GM10248 (cell line): ENCODE measurements at regions not wholly inside any gene's neighbourhood (a gene's known extent, or its start where the extent isn't known, plus 50 kb on each side); places are given as distances from the start of the nearest gene placed in this dataset.

Experiments used
- CTCF ChIA-PET: fragments of 300-600 bp; sonication (Branson Sonifier 250); formaldehyde crosslinking; extraction: SDS; loops from one replicate; lab custom pipeline; 2021; ENCODE audit warnings: antibody characterized with exemption; lab: Yijun Ruan, JAX
- POLR2A ChIA-PET: fragments of 350-650 bp; sonication (Branson Sonifier 250); formaldehyde crosslinking; extraction: SDS; loops from one replicate; lab custom pipeline; 2020; ENCODE audit warnings: antibody characterized with exemption; lab: Yijun Ruan, JAX
- DNase-seq: peaks from one replicate; pipeline ENCODE4 v3.0.0; 2012; ENCODE audit errors: extremely low spot score
- CTCF ChIP-seq: IDR thresholded peaks from 2 replicates; pipeline ENCODE4 v1.5.1; 2012; ENCODE audit warnings: mild to moderate bottlenecking, low read depth; ENCODE audit errors: extremely low read depth, missing control alignments, control extremely low read depth

DNA sequence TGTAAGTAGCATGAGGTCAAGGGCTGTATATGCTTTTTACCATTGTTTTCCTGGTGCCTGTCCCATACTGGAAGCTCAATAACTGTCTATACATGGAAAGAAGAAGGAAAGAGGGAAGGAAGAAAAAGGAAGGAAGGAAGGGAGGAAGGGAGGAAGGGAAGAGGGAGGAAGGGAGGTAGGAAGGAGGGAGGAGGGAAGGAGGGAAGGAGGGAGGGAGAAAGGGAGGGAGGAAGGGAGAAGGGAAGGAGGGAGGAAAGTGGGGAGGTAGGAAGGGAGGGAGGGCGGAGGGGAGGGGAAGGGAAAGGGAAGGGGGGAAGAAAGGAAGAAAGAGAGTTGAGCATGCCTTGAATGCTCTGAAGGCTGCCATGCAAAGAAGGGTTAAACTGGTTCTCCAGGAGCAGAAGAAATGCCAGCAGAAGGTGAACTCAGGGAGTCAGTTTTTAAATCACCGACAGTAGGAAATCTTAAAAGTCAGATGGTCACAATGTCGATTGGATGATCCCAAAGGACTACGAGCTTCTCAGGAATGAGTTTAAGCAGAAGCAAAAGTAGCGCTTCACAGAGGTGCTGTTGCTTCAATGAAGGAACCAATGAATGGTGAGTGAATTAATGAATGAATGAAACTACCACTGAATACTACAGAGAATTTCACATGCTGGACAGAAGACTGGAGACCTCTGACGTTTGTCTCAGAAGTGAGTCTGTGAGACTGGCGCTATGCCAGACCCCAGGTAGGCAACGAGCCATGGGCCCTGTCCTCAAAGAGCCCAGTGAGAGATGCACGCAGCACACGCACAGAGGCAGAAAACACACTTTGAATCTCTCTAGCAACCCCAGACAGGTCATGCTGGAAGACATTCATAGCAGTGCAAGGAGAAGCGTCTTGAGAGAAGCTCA lies 117.6 kb downstream of the MRPL14 start:
- no peak for TF ChIP-seq CTCF
- no peak for DNase-seq
- POLR2A ChIA-PET: interaction anchor here (0.6 kb wide), 1 partner anchor 77 kb away, joined by 3 read pairs; no protein-coding TSS in a partner anchor
- CTCF ChIA-PET: interaction anchor here (1.3 to 2.5 kb wide), 2 partner anchors 10 to 69 kb away, joined by 4 to 5 read pairs; no protein-coding TSS in a partner anchor

DNA sequence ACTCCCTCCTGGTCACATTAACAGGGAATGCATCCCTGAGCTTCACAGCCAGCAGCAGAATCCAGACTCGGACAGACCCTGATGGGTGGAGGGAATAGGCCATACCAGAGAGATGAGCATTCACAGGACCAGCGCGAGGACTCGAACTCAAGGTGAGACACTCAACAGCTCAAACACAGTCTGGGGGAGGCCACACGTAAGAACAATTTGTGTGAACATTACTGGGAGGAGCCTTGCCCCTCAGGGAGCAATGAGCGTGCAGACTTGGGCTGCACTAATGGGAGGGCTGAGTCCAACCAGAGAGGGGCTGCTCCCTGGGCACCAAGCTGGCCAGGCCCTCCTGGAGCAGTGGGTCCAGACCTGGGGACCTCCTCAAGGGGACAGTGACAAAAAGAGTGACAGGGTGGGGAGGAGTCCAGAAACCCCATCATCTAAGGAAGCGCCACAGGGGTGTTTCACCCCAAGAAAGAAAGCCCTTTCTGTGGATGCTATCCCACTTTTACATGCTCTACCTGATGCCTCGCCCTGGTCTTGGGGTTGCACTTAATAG lies 118.4 kb downstream of the MRPL14 start:
- CTCF ChIA-PET: interaction anchor here (1.3 to 2.5 kb wide), 2 partner anchors 11 to 70 kb away, joined by 4 to 5 read pairs; no protein-coding TSS in a partner anchor
- POLR2A ChIA-PET: no interaction called here
- TF ChIP-seq CTCF: no peak
- no peak for DNase-seq

- TF ChIP-seq CTCF: no peak
- POLR2A ChIA-PET: no interaction called here
- DNase-seq: no peak
- CTCF ChIA-PET: interaction anchor here (1.3 to 1.4 kb wide), 2 partner anchors 12 to 234 kb away, joined by 4 read pairs; no protein-coding TSS in a partner anchor
Observed at GRCh38 chr6:44007818-44008621, 119.2 kb downstream of the MRPL14 start.

DNA sequence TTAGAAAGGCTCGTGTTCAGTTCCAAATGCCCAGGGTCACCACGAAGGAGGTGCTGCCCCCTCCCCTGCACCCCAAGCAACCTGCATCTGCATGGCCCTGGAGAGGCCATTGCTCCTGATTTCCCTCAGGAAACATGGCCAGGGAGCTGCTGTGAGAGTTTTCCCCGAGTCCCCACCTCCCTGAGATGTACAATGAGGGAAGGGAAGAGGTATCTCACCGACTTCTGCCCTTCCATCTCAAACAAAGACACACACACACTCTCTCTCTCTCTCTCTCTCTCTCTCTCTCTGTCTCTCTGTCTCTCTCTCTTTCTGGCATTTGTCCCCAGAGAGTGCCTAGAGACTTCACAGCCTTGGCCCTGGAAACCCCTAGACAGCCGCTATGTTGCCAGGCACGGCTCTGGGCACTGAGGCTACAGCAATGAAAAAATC lies 120.4 kb downstream of the MRPL14 start:
- no peak for DNase-seq
- ChIA-PET POLR2A (no interaction called here), CTCF (interaction anchor here (1.4 kb wide), 1 partner anchor 233 kb away, joined by 4 read pairs; no protein-coding TSS in a partner anchor)
- TF ChIP-seq CTCF: no peak

DNA sequence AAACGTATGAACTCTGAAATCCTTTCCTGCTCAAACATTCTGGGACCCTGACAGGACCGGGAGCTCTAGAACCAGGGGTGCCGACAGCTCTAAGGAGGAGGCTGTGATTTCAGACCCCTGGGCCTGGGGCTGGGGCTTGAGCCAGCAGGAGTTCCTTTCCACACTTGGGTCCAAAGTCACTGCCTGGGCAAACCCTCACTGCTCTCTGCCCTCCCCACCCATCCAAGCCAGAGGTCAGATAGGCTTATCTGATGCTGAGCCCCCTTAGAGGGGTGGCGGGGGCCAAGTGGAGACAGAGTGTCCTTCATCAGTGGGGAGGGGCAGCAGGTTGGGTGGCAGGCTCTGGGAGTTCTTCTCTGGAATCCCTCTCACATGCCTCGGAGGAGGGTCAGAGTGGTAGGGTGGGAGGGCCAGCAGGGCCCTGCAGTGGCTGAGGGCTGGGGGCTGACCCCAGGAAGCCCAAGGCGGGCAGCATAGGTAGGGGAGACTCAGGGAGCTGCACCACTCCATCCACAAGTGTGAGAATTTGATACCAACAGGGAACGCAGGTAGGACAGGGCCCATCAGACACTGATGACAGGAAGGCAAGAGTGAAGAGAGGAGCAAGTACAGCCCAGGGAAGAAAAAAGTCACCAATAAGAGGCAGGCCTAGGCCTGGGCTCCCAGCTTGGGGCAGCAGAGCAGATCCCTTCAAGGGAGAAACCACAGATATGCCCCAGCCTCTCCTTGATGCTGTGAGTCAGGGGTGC lies 121.0 kb downstream of the MRPL14 start:
- CTCF ChIA-PET: interaction anchor here (1.0 to 5.1 kb wide), 4 partner anchors 11 to 233 kb away, joined by 3 to 23 read pairs (median 4); no protein-coding TSS in a partner anchor
- no peak for TF ChIP-seq CTCF
- POLR2A ChIA-PET: no interaction called here
- no peak for DNase-seq
